ENCODE measurements at regions not wholly inside any gene's neighbourhood (a gene's known extent, or its start where the extent isn't known, plus 50 kb on each side); places are given as distances from the start of the nearest gene placed in this dataset.

- H3K4me3 ChIP-seq (ENCODE audit: low read depth, low read length), result no peak overlapping the region
- DNase-seq (ENCODE audit: low read depth), result no peak
- in situ Hi-C loops (cut with HindIII; ENCODE audit: low sequenced_read_pairs), result no loop called here
- TF ChIP-seq CTCF (IDR thresholded peaks at IDR 0.05; ENCODE audit: low read depth, low read length, missing control alignments), result no peak
Observed at GRCh38 chr3:152531717-152532116, 263.0 kb downstream of the MBNL1 start.

DNA sequence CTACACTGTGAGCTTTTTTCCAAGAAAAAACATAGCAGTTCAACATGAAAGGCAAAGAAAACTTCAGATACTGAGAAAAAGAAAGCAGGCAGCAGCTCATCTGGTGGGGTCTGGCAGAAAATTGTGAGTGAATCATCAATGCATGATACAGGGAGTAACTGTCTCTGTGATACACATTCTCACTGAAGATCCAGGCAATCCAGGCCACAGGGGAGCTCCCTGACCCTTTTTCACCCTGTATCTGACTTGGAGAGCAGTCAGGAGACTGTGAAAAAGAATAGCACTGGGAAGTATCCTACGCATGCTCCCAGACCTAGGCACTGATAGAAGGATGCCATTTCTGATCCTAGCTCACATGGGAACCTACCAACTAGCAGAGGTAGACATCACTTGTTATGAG, 269.8 kb downstream of the MBNL1 start:
- no peak for DNase-seq (ENCODE audit: low read depth)
- in situ Hi-C loops (cut with HindIII; ENCODE audit: low sequenced_read_pairs), result no loop called here
- no peak overlapping the region for H3K4me3 ChIP-seq (ENCODE audit: low read depth, low read length)
- TF ChIP-seq CTCF (IDR thresholded peaks at IDR 0.05; ENCODE audit: low read depth, low read length, missing control alignments), result no peak

GRCh38 chr3:152539191-152539764, 270.5 kb downstream of the MBNL1 start:
- no peak overlapping the region for H3K4me3 ChIP-seq (ENCODE audit: low read depth, low read length)
- no peak for DNase-seq (ENCODE audit: low read depth)
- in situ Hi-C loops (cut with HindIII; ENCODE audit: low sequenced_read_pairs), result no loop called here
- no peak for TF ChIP-seq CTCF (IDR thresholded peaks at IDR 0.05; ENCODE audit: low read depth, low read length, missing control alignments)

DNA sequence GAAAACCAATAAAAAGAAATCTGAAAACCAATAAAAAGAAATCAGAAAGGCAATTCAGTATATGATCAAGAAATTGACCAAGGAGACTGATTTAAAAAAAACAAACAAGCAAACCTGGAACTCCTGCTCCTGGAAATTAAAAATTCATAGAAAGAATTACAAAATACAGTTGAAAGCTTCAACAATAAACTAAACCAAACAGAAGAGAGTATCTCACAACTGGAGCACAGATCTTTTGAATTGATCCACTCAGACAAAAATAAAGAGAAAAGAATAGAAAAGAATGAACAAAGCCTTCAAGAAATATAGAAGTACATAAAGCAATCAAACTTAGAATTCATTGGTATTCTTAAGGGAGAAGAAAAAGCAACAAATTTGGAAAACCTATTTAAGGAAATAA, 271.4 kb downstream of the MBNL1 start:
- DNase-seq (ENCODE audit: low read depth), result no peak
- H3K4me3 ChIP-seq (ENCODE audit: low read depth, low read length), result no peak overlapping the region
- in situ Hi-C loops (cut with HindIII; ENCODE audit: low sequenced_read_pairs), result no loop called here
- TF ChIP-seq CTCF (IDR thresholded peaks at IDR 0.05; ENCODE audit: low read depth, low read length, missing control alignments), result no peak

DNA sequence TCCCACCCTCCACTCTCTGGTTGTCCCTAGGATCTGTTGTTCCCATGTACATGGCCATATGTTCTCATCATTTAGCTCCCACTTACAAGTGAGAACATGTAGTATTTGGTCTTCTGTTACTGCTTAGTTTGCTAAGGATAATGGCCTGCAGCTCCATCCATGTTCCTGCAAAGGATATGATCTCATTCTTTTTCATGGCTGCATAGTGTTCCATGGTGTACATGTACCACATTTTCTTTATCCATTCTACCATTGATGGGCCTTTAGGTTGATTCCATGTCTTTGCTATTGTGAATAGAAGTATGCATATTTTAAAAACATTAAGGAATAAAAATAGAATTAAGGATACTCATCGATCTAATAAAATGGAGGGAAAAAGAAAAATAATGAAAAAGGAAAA, 278.4 kb downstream of the MBNL1 start:
- TF ChIP-seq CTCF (IDR thresholded peaks at IDR 0.05; ENCODE audit: low read depth, low read length, missing control alignments), result no peak
- DNase-seq (ENCODE audit: low read depth), result no peak
- in situ Hi-C loops (cut with HindIII; ENCODE audit: low sequenced_read_pairs), result no loop called here
- H3K4me3 ChIP-seq (ENCODE audit: low read depth, low read length), result no peak overlapping the region

GRCh38 chr3:152549263-152549662, 280.5 kb downstream of the MBNL1 start:
- in situ Hi-C loops (cut with HindIII; ENCODE audit: low sequenced_read_pairs), result no loop called here

More at GRCh38 chr3:152549263-152549662, 280.5 kb downstream of the MBNL1 start:
- no peak for DNase-seq (ENCODE audit: low read depth)
- no peak for TF ChIP-seq CTCF (IDR thresholded peaks at IDR 0.05; ENCODE audit: low read depth, low read length, missing control alignments)
- no peak overlapping the region for H3K4me3 ChIP-seq (ENCODE audit: low read depth, low read length)
